GM12878 (cell line): ENCODE measurements at regions not wholly inside any gene's neighbourhood (a gene's known extent, or its start where the extent isn't known, plus 50 kb on each side); places are given as distances from the start of the nearest gene placed in this dataset.

Experiments
- ATAC-seq: fragments of 200-7000 bp; cut with Tn5 transposase; 3 replicates; pipeline ENCODE4 v1.9.1; 2020; ENCODE audit warnings: mild to moderate bottlenecking, moderate library complexity
- BruUV-seq: library from RNA; stranded (reverse); fragments of 400-500 nt; replicated peaks from 2 replicates; lab custom pipeline; 2021; lab: Mats Ljungman, UMichigan
- CTCF ChIA-PET: fragments of 300-600 bp; sonication (Branson Sonifier 250); formaldehyde crosslinking; extraction: SDS; loops from one replicate; lab custom pipeline; 2021; ENCODE audit warnings: inconsistent platforms; lab: Yijun Ruan, JAX
- POLR2A ChIA-PET: fragments of 350-600 bp; formaldehyde crosslinking; extraction: SDS; loops from one replicate; lab custom pipeline; 2021; ENCODE audit warnings: inconsistent platforms; lab: Charles Lee
- RAD21 ChIA-PET: fragments of 300-600 bp; sonication (Branson Sonifier 250); formaldehyde crosslinking; loops from one replicate; lab custom pipeline; 2023; ENCODE audit warnings: antibody characterized with exemption; ENCODE audit not compliant: unreplicated experiment; lab: Charles Lee
- SMC1A ChIA-PET: fragments of 300-600 bp; sonication (Branson Sonifier 250); formaldehyde crosslinking; loops from one replicate; lab custom pipeline; 2023; ENCODE audit not compliant: unreplicated experiment, uncharacterized antibody; lab: Charles Lee
- DNase-seq: peaks from one replicate; pipeline ENCODE4 v3.0.0-alpha.2; 2011; ENCODE audit warnings: low read depth, low spot score
- FAIRE-seq: peaks from 3 replicates; lab custom pipeline; 2011; peaks lifted over from hg19 to GRCh38; lab: Jason Lieb, UNC
- H2AFZ ChIP-seq: 2 replicates; pipeline ENCODE4 v1.6.0; 2011; ENCODE audit warnings: low read depth, low read length, control low read depth; ENCODE audit not compliant: control insufficient read depth
- H3K27ac ChIP-seq: 2 replicates; pipeline ENCODE4 v1.5.1; 2011; ENCODE audit warnings: control low read depth; ENCODE audit not compliant: control insufficient read depth, insufficient read depth
- H3K27me3 ChIP-seq, 2 experiments: replicated peaks in 1 of 2; 2 replicates each; pipeline versions ENCODE4 v1.6.0 to v1.6.1; 2011; ENCODE audit warnings: low read length in 1 of 2; ENCODE audit not compliant: control insufficient read depth in 2 of 2, insufficient read depth in 2 of 2
- H3K36me3 ChIP-seq, 2 experiments: 2 replicates each; pipeline ENCODE4 v1.5.1; 2011; ENCODE audit warnings: low read length in 1 of 2; ENCODE audit not compliant: control insufficient read depth in 2 of 2, insufficient read depth in 2 of 2
- H3K4me1 ChIP-seq: 2 replicates; pipeline ENCODE4 v1.6.1; 2011; ENCODE audit warnings: mild to moderate bottlenecking, low read length, moderate library complexity, mixed read lengths; ENCODE audit not compliant: control insufficient read depth, insufficient read depth
- H3K4me2 ChIP-seq: 2 replicates; pipeline ENCODE4 v1.6.0; 2011; ENCODE audit warnings: control low read depth; ENCODE audit not compliant: control insufficient read depth, insufficient read depth
- H3K4me3 ChIP-seq: fragments of 200-600 bp; sonication (generic); 2 replicates; pipeline ENCODE4 v1.5.1; 2016
- H3K79me2 ChIP-seq: 2 replicates; pipeline ENCODE4 v1.6.0; 2011; ENCODE audit warnings: low read length; ENCODE audit not compliant: control insufficient read depth, insufficient read depth
- H3K9ac ChIP-seq: 2 replicates; pipeline ENCODE4 v1.8.0; 2011; ENCODE audit warnings: low read length, control low read depth, mixed read lengths; ENCODE audit not compliant: control insufficient read depth, insufficient read depth
- H3K9me3 ChIP-seq: replicated peaks from 3 replicates; pipeline ENCODE4 v1.5.1; 2011; ENCODE audit warnings: mild to moderate bottlenecking, low read length; ENCODE audit not compliant: control insufficient read depth, insufficient read depth
- H4K20me1 ChIP-seq: 2 replicates; pipeline ENCODE4 v1.6.0; 2011; ENCODE audit not compliant: control insufficient read depth, insufficient read depth
- BMI1 ChIP-seq: fragments of 450-650 bp; IDR thresholded peaks from 2 replicates; pipeline ENCODE4 v1.6.1; 2016; ENCODE audit warnings: mild to moderate bottlenecking, moderate library complexity, borderline replicate concordance
- CBX3 ChIP-seq: fragments of 200-600 bp; sonication (generic); IDR thresholded peaks from 2 replicates; pipeline ENCODE4 v1.6.1; 2016; ENCODE audit warnings: low read depth, borderline replicate concordance
- CEBPB ChIP-seq, 2 experiments: fragments of 150-350 bp in 1 of 2; IDR thresholded peaks; 2 replicates each; pipeline ENCODE4 v1.6.1; 2012 to 2014; ENCODE audit warnings: low read depth in 2 of 2, low read length in 2 of 2, borderline replicate concordance in 1 of 2, inconsistent platforms in 1 of 2
- NFYA ChIP-seq: IDR thresholded peaks from 2 replicates; pipeline ENCODE4 v1.6.1; 2011; ENCODE audit warnings: low read depth, mild to moderate bottlenecking, low read length, improper control_type of control experiment, borderline replicate concordance
- NFYB ChIP-seq: IDR thresholded peaks from 2 replicates; pipeline ENCODE4 v1.6.1; 2011; ENCODE audit warnings: low read depth, mild to moderate bottlenecking, low read length, improper control_type of control experiment, moderate library complexity; ENCODE audit not compliant: insufficient read depth
- PAX8 ChIP-seq: fragments of 450-650 bp; IDR thresholded peaks from 2 replicates; pipeline ENCODE4 v1.6.1; 2017; ENCODE audit warnings: mild to moderate bottlenecking, moderate library complexity
- TBL1XR1 ChIP-seq: IDR thresholded peaks from 2 replicates; pipeline ENCODE4 v1.6.1; 2012; ENCODE audit warnings: low read depth, low read length, improper control_type of control experiment
- YY1 ChIP-seq: IDR thresholded peaks from 2 replicates; pipeline ENCODE4 v1.6.1; 2011; ENCODE audit warnings: low read depth, mild to moderate bottlenecking, low read length
- ZNF207 ChIP-seq: fragments of 450-650 bp; IDR thresholded peaks from 2 replicates; pipeline ENCODE4 v1.6.1; 2014; ENCODE audit warnings: antibody characterized with exemption, mild to moderate bottlenecking, borderline replicate concordance
- ZZZ3 ChIP-seq: IDR thresholded peaks from 2 replicates; pipeline ENCODE4 v1.6.1; 2011; ENCODE audit warnings: low read depth; ENCODE audit not compliant: control insufficient read depth, insufficient read length
- WGBS: methylation state at CpG from one replicate; pipeline ENCODE4 v1.1.6; 2016; ENCODE audit warnings: low lambda C conversion rate; ENCODE audit not compliant: insufficient replicate concordance, insufficient coverage; ENCODE audit errors: missing lambda C conversion rate; 5-methylcytosine and 5-hydroxymethylcytosine counted together
- in situ Hi-C: fragments of 300-500 bp; cut with MboI; formaldehyde crosslinking; loops from 9 replicates; pipeline ENCODE4 v1.14.3; 2018; ENCODE audit warnings: mixed read lengths
- intact Hi-C: fragments of 100-400 bp; cut with micrococcal nuclease; formaldehyde crosslinking; loops from one replicate; pipeline ENCODE4 v1.14.2; 2022; ENCODE audit not compliant: unreplicated experiment
- TF ChIP-seq, protein P1 (sequence below): fragments of 450-650 bp; IDR thresholded peaks from 2 replicates; pipeline ENCODE4 v1.6.1; 2017; ENCODE audit warnings: mild to moderate bottlenecking
- TF ChIP-seq, protein P2 (sequence below): fragments of 150-350 bp; IDR thresholded peaks from 2 replicates; pipeline ENCODE4 v1.6.1; 2014; ENCODE audit warnings: mild to moderate bottlenecking, low read depth, low read length
- TF ChIP-seq, protein P3 (sequence below): fragments of 450-650 bp; IDR thresholded peaks from 2 replicates; pipeline ENCODE4 v1.6.1; 2017; ENCODE audit warnings: mild to moderate bottlenecking, moderate library complexity
- TF ChIP-seq, protein P4 (sequence below), 3 experiments: IDR thresholded peaks in 2 of 3; conservative IDR thresholded peaks in 1 of 3; 2 replicates each; pipeline ENCODE4 v1.5.1; 2011; ENCODE audit warnings: low read depth in 3 of 3, low read length in 3 of 3, mild to moderate bottlenecking in 3 of 3, control low read depth in 2 of 3, moderate library complexity in 2 of 3, inconsistent platforms in 1 of 3, mixed read lengths in 1 of 3; ENCODE audit not compliant: control insufficient read depth in 2 of 3, insufficient read depth in 1 of 3; ENCODE audit errors: extremely low read depth in 1 of 3

DNA sequence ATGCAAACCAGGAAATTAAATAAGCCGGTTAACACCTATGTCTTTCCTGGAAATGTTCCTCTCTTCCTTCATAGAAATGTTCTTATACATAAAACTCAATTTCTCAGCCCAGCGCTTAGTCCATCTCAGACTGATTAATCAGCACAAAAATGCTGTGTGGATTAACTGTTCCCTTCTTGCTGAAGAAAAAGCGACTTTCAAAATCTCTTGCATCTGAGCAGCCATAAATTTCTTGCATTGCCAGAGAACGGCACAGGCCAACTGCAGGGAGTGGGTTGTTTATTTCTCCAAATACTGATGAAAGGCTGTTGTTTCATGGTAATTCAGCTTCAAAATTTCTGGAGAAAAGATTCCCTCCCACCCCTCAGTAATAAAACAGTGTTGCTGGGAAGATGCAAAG, 517.6 kb downstream of the BTBD3 start (continued):
- TF ChIP-seq CBX3, result no peak
- TF ChIP-seq, protein P1, sequence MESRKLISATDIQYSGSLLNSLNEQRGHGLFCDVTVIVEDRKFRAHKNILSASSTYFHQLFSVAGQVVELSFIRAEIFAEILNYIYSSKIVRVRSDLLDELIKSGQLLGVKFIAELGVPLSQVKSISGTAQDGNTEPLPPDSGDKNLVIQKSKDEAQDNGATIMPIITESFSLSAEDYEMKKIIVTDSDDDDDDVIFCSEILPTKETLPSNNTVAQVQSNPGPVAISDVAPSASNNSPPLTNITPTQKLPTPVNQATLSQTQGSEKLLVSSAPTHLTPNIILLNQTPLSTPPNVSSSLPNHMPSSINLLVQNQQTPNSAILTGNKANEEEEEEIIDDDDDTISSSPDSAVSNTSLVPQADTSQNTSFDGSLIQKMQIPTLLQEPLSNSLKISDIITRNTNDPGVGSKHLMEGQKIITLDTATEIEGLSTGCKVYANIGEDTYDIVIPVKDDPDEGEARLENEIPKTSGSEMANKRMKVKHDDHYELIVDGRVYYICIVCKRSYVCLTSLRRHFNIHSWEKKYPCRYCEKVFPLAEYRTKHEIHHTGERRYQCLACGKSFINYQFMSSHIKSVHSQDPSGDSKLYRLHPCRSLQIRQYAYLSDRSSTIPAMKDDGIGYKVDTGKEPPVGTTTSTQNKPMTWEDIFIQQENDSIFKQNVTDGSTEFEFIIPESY, result no peak

DNA sequence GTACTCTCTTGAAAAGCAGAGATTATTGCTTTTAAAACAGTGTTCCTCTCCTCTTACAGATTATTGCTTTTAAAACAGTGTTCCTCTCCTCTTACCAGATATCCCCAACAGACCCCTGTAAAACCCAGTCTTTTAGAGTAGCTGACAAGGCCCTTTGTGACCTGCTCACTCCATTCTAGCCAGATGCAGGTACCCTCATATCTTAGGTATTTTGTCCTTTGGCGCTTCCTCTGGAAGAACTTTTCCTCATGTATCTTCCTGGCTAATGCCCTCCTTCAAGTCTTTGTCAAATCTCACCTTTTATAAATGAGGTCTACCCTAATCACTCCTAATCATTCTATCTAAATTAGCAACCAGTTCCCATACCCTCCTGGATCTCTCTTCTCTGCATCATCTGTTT, 536.0 kb downstream of the BTBD3 start:
- DNase-seq, result no peak
- Histone ChIP-seq H3K4me2 (no peak overlapping the region), H3K9ac (no peak overlapping the region), H3K36me3 (no peaks in the 10 kb centered on the region), H3K9me3 (no peaks in the 10 kb centered on the region), H3K4me3 (no peak overlapping the region), H3K27me3 (no peaks in the 10 kb centered on the region), H3K4me1 (no peaks in the 10 kb centered on the region), H3K79me2 (no peaks in the 10 kb centered on the region), H2AFZ (no peak overlapping the region), H4K20me1 (no peaks in the 10 kb centered on the region), H3K27ac (no peak overlapping the region)
- no peak for ATAC-seq
- no peak for FAIRE-seq
- RAD21 ChIA-PET, result no interaction called here
- in situ Hi-C loops (no loop called here), intact Hi-C loops (no loop called here)
- POLR2A ChIA-PET, result no interaction called here
- 50% methylated on average over 1 of the region's 1 CpG for WGBS
- CTCF ChIA-PET, result no interaction called here
- BruUV-seq, result no TSS peak
- SMC1A ChIA-PET, result no interaction called here
- TF ChIP-seq, protein P2, sequence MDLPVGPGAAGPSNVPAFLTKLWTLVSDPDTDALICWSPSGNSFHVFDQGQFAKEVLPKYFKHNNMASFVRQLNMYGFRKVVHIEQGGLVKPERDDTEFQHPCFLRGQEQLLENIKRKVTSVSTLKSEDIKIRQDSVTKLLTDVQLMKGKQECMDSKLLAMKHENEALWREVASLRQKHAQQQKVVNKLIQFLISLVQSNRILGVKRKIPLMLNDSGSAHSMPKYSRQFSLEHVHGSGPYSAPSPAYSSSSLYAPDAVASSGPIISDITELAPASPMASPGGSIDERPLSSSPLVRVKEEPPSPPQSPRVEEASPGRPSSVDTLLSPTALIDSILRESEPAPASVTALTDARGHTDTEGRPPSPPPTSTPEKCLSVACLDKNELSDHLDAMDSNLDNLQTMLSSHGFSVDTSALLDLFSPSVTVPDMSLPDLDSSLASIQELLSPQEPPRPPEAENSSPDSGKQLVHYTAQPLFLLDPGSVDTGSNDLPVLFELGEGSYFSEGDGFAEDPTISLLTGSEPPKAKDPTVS, result no peak
- TF ChIP-seq YY1, result no peak
- no peak for TF ChIP-seq PAX8
- TF ChIP-seq ZZZ3, result no peak
- TF ChIP-seq TBL1XR1, result no peak
- no peak for TF ChIP-seq CEBPB (IDR thresholded peaks at IDR 0.05; ENCODE audit: borderline replicate concordance in 1 of 2, low read depth in 2 of 2, low read length in 2 of 2)
- TF ChIP-seq, protein P3, sequence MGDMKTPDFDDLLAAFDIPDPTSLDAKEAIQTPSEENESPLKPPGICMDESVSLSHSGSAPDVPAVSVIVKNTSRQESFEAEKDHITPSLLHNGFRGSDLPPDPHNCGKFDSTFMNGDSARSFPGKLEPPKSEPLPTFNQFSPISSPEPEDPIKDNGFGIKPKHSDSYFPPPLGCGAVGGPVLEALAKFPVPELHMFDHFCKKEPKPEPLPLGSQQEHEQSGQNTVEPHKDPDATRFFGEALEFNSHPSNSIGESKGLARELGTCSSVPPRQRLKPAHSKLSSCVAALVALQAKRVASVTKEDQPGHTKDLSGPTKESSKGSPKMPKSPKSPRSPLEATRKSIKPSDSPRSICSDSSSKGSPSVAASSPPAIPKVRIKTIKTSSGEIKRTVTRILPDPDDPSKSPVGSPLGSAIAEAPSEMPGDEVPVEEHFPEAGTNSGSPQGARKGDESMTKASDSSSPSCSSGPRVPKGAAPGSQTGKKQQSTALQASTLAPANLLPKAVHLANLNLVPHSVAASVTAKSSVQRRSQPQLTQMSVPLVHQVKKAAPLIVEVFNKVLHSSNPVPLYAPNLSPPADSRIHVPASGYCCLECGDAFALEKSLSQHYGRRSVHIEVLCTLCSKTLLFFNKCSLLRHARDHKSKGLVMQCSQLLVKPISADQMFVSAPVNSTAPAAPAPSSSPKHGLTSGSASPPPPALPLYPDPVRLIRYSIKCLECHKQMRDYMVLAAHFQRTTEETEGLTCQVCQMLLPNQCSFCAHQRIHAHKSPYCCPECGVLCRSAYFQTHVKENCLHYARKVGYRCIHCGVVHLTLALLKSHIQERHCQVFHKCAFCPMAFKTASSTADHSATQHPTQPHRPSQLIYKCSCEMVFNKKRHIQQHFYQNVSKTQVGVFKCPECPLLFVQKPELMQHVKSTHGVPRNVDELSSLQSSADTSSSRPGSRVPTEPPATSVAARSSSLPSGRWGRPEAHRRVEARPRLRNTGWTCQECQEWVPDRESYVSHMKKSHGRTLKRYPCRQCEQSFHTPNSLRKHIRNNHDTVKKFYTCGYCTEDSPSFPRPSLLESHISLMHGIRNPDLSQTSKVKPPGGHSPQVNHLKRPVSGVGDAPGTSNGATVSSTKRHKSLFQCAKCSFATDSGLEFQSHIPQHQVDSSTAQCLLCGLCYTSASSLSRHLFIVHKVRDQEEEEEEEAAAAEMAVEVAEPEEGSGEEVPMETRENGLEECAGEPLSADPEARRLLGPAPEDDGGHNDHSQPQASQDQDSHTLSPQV, result no peak
- TF ChIP-seq NFYB, result no peak
- TF ChIP-seq BMI1, result no peak
- TF ChIP-seq ZNF207, result no peak
- TF ChIP-seq NFYA, result no peak
- TF ChIP-seq, protein P4, sequence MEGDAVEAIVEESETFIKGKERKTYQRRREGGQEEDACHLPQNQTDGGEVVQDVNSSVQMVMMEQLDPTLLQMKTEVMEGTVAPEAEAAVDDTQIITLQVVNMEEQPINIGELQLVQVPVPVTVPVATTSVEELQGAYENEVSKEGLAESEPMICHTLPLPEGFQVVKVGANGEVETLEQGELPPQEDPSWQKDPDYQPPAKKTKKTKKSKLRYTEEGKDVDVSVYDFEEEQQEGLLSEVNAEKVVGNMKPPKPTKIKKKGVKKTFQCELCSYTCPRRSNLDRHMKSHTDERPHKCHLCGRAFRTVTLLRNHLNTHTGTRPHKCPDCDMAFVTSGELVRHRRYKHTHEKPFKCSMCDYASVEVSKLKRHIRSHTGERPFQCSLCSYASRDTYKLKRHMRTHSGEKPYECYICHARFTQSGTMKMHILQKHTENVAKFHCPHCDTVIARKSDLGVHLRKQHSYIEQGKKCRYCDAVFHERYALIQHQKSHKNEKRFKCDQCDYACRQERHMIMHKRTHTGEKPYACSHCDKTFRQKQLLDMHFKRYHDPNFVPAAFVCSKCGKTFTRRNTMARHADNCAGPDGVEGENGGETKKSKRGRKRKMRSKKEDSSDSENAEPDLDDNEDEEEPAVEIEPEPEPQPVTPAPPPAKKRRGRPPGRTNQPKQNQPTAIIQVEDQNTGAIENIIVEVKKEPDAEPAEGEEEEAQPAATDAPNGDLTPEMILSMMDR (IDR thresholded peaks at IDR 0.05 in 2 of 3, conservative IDR thresholded peaks at IDR 0.05 in 1 of 3; ENCODE audit: control insufficient read depth in 2 of 3, extremely low read depth in 1 of 3, insufficient read depth in 1 of 3, low read depth in 3 of 3, low read length in 3 of 3), result no peak
